Caco-2 (cell line): ENCODE measurements at regions not wholly inside any gene's neighbourhood (a gene's known extent, or its start where the extent isn't known, plus 50 kb on each side); places are given as distances from the start of the nearest gene placed in this dataset.

Experiments used
- BruUV-seq: library from RNA; stranded (reverse); fragments of 400-500 nt; replicated peaks from 2 replicates; lab custom pipeline; 2021; lab: Mats Ljungman, UMichigan
- CTCF ChIA-PET: fragments of 300-600 bp; sonication (Branson Sonifier 250); formaldehyde crosslinking; loops from one replicate; lab custom pipeline; 2022; ENCODE audit warnings: antibody characterized with exemption; lab: Charles Lee
- POLR2A ChIA-PET: fragments of 300-600 bp; sonication (Branson Sonifier 250); formaldehyde crosslinking; loops from one replicate; lab custom pipeline; 2022; ENCODE audit warnings: antibody characterized with exemption; lab: Charles Lee
- DNase-seq, 2 experiments: peaks; one replicate each; pipeline versions ENCODE4 v3.0.0 to v3.0.0-alpha.2; 2020 to 2022
- H3K27me3 ChIP-seq: replicated peaks from 2 replicates; pipeline ENCODE4 v1.6.0; 2011; ENCODE audit warnings: low read length; ENCODE audit not compliant: control insufficient read depth, insufficient read depth
- H3K36me3 ChIP-seq: 2 replicates; pipeline ENCODE4 v1.5.1; 2011; ENCODE audit warnings: low read length; ENCODE audit not compliant: control insufficient read depth, insufficient read depth
- H3K4me1 ChIP-seq: fragments of 250-450 bp; sonication (Bioruptor Pico); 2 replicates; pipeline ENCODE4 v1.5.1; 2020; ENCODE audit warnings: mild to moderate bottlenecking
- H3K4me3 ChIP-seq: 2 replicates; pipeline ENCODE4 v1.5.1; 2011; ENCODE audit warnings: low read depth, mild to moderate bottlenecking, control low read depth, low read length
- H3K9me3 ChIP-seq: fragments of 250-450 bp; sonication (Bioruptor Pico); 2 replicates; pipeline ENCODE4 v1.5.1; 2020; ENCODE audit warnings: mild to moderate bottlenecking, moderate library complexity
- H3K27ac Mint-ChIP-seq: one replicate; pipeline ENCODE4 v1.8.0; 2022; ENCODE audit warnings: mixed read lengths; ENCODE audit not compliant: unreplicated experiment
- H3K27me3 Mint-ChIP-seq: one replicate; pipeline ENCODE4 v1.8.0; 2022; ENCODE audit warnings: mixed read lengths; ENCODE audit not compliant: insufficient read depth, unreplicated experiment
- H3K36me3 Mint-ChIP-seq: one replicate; pipeline ENCODE4 v1.8.0; 2022; ENCODE audit warnings: mild to moderate bottlenecking, mixed read lengths; ENCODE audit not compliant: insufficient read depth, unreplicated experiment
- H3K4me1 Mint-ChIP-seq: one replicate; pipeline ENCODE4 v1.8.0; 2022; ENCODE audit warnings: low read depth, mixed read lengths; ENCODE audit not compliant: unreplicated experiment
- H3K4me3 Mint-ChIP-seq: one replicate; pipeline ENCODE4 v1.8.0; 2022; ENCODE audit warnings: mild to moderate bottlenecking, moderate library complexity, mixed read lengths; ENCODE audit not compliant: unreplicated experiment
- H3K9me3 Mint-ChIP-seq: one replicate; pipeline ENCODE4 v1.8.0; 2022; ENCODE audit warnings: mixed read lengths; ENCODE audit not compliant: unreplicated experiment
- intact Hi-C: fragments of 100-400 bp; cut with micrococcal nuclease; formaldehyde crosslinking; loops from one replicate; pipeline ENCODE4 v1.10.0; 2022; ENCODE audit not compliant: unreplicated experiment
- TF ChIP-seq, protein P1 (sequence below), 2 experiments: fragments of 200-600 bp in 1 of 2; IDR thresholded peaks; 1 replicate in 1 of 2; 2 replicates in 1 of 2; pipeline versions ENCODE4 v1.5.1 to v1.8.0; 2011 to 2022; ENCODE audit warnings: antibody characterized with exemption in 1 of 2, control low read depth in 1 of 2, inconsistent platforms in 1 of 2, low read depth in 1 of 2, low read length in 1 of 2, mild to moderate bottlenecking in 1 of 2, moderate library complexity in 1 of 2; ENCODE audit not compliant: insufficient read depth in 1 of 2, severe bottlenecking in 1 of 2, unreplicated experiment in 1 of 2

DNA sequence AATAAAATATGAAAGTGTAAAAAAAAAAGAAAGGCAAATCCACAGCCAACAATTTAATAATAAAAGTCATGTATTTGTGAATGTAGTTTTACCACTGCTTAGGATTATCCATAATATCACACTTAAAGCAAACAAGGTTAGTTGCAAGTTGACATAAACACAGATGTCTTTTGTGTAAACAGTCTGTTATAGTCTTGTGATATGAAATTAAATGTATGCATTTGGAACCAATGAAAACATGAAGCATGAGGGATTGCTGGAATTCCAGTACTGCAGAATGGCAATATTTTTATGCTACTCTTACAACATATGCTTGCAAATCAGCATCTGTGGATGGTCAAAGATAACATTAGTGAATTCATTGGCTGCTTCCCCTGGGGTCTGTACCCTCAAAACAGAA is 148.1 kb downstream of the DNAJB9 start:
- Histone ChIP-seq H3K4me3 (no peak overlapping the region), H3K9me3 (peaks cover 4% of the 10 kb centered on the region; the same call in 1 of the 2 replicates), H3K36me3 (no peaks in the 10 kb centered on the region), H3K4me1 (peaks cover 31% of the 10 kb centered on the region), H3K27me3 (no peaks in the 10 kb centered on the region)
- intact Hi-C loops: no loop called here
- BruUV-seq: no TSS peak
- Mint-ChIP-seq H3K9me3 (no peaks in the 10 kb centered on the region), H3K27ac (no peak overlapping the region), H3K27me3 (no peaks in the 10 kb centered on the region), H3K36me3 (no peaks in the 10 kb centered on the region), H3K4me1 (peaks cover 19% of the 10 kb centered on the region), H3K4me3 (no peak overlapping the region)
- ChIA-PET CTCF (no interaction called here), POLR2A (no interaction called here)
- DNase-seq: no peak
- TF ChIP-seq, protein P1, sequence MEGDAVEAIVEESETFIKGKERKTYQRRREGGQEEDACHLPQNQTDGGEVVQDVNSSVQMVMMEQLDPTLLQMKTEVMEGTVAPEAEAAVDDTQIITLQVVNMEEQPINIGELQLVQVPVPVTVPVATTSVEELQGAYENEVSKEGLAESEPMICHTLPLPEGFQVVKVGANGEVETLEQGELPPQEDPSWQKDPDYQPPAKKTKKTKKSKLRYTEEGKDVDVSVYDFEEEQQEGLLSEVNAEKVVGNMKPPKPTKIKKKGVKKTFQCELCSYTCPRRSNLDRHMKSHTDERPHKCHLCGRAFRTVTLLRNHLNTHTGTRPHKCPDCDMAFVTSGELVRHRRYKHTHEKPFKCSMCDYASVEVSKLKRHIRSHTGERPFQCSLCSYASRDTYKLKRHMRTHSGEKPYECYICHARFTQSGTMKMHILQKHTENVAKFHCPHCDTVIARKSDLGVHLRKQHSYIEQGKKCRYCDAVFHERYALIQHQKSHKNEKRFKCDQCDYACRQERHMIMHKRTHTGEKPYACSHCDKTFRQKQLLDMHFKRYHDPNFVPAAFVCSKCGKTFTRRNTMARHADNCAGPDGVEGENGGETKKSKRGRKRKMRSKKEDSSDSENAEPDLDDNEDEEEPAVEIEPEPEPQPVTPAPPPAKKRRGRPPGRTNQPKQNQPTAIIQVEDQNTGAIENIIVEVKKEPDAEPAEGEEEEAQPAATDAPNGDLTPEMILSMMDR (IDR thresholded peaks at IDR 0.05; ENCODE audit: insufficient read depth in 1 of 2, low read depth in 1 of 2, low read length in 1 of 2, severe bottlenecking in 1 of 2, unreplicated experiment in 1 of 2): no peak

DNA sequence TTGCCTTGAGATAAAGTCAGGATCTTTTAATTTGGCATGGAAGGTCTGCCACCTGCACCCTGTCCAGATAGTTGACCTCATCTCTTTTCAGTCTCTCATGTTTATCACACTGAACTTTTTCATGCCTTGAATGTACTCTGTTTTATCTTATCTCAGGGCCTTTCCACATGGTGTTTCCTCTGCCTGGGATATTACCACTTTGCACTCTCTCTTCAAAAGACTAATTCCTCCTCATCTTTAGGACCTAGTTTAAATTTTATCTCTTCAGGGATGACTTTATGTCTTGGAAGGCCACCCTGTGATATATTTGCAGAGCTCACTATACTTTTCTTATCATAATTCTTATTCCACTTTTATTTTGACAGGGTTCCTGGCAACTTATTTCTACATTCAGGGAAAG is 150.0 kb downstream of the DNAJB9 start:
- no TSS peak for BruUV-seq
- no peak overlapping the region for H3K4me3 ChIP-seq
- H3K9me3 ChIP-seq: peaks cover 4% of the 10 kb centered on the region; the same call in 1 of the 2 replicates
- H3K9me3 Mint-ChIP-seq: no peaks in the 10 kb centered on the region
- H3K36me3 ChIP-seq: no peaks in the 10 kb centered on the region
- no peak overlapping the region for H3K27ac Mint-ChIP-seq
- CTCF ChIA-PET: no interaction called here
- H3K36me3 Mint-ChIP-seq: no peaks in the 10 kb centered on the region
- TF ChIP-seq, protein P1 (IDR thresholded peaks at IDR 0.05; ENCODE audit: insufficient read depth in 1 of 2, low read depth in 1 of 2, low read length in 1 of 2, severe bottlenecking in 1 of 2, unreplicated experiment in 1 of 2): no peak
- no peak for DNase-seq
- no peaks in the 10 kb centered on the region for H3K27me3 ChIP-seq
- H3K27me3 Mint-ChIP-seq: no peaks in the 10 kb centered on the region
- peaks cover 19% of the 10 kb centered on the region for H3K4me1 Mint-ChIP-seq
- POLR2A ChIA-PET: interaction anchor here (0.5 kb wide), 1 partner anchor 18 kb away, joined by 3 read pairs; no protein-coding TSS in a partner anchor
- peaks cover 40% of the 10 kb centered on the region for H3K4me1 ChIP-seq
- intact Hi-C loops: no loop called here
- no peak overlapping the region for H3K4me3 Mint-ChIP-seq

DNA sequence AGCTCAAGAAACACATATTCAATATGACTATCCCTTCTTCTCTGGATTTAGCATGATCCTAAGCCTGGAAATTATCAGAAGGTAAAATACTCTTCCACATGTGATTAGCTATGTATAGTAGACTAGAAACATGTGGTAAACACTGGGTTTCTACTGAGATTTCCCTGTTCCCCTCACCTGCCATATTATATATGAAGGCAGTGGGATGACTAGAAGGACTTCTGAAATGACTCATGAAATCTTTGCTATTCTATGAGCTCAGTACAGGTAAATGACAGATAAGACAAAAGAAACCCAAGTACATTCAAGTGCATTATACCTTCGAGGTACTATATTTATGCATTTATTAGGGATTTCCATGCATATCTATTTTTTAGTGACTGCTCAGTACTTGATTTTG is 152.9 kb downstream of the DNAJB9 start:
- Mint-ChIP-seq H3K27me3 (no peaks in the 10 kb centered on the region), H3K27ac (no peak overlapping the region), H3K36me3 (no peaks in the 10 kb centered on the region), H3K9me3 (peaks cover 9% of the 10 kb centered on the region), H3K4me3 (no peak overlapping the region), H3K4me1 (peaks cover 19% of the 10 kb centered on the region)
- Histone ChIP-seq H3K4me3 (no peak overlapping the region), H3K36me3 (no peaks in the 10 kb centered on the region), H3K27me3 (no peaks in the 10 kb centered on the region), H3K9me3 (peaks cover 4% of the 10 kb centered on the region; the same call in 1 of the 2 replicates), H3K4me1 (peaks cover 32% of the 10 kb centered on the region)
- no TSS peak for BruUV-seq
- intact Hi-C loops: no loop called here
- TF ChIP-seq, protein P1 (IDR thresholded peaks at IDR 0.05; ENCODE audit: insufficient read depth in 1 of 2, low read depth in 1 of 2, low read length in 1 of 2, severe bottlenecking in 1 of 2, unreplicated experiment in 1 of 2): no peak
- ChIA-PET POLR2A (no interaction called here), CTCF (no interaction called here)
- no peak for DNase-seq
